H9 (cell line): ENCODE measurements at regions not wholly inside any gene's neighbourhood (a gene's known extent, or its start where the extent isn't known, plus 50 kb on each side); places are given as distances from the start of the nearest gene placed in this dataset.

Experiments used
- DNase-seq: peaks from one replicate; pipeline ENCODE4 v3.0.0-alpha.2; 2017
- H2AFZ ChIP-seq: one replicate; pipeline ENCODE4 v1.6.1; 2013; ENCODE audit warnings: mild to moderate bottlenecking, low read length, control low read depth, moderate library complexity
- H2AK5ac ChIP-seq: 2 replicates; pipeline ENCODE4 v1.6.1; 2013; ENCODE audit warnings: low read length, control low read depth, mixed read lengths; ENCODE audit not compliant: insufficient read length
- H2BK120ac ChIP-seq: one replicate; pipeline ENCODE4 v1.6.1; 2013; ENCODE audit warnings: low read depth, mild to moderate bottlenecking, low read length, control low read depth, inconsistent platforms; ENCODE audit not compliant: poor library complexity, severe bottlenecking
- H2BK12ac ChIP-seq: 2 replicates; pipeline ENCODE4 v1.6.1; 2013; ENCODE audit warnings: low read length, control low read depth, mixed read lengths, low read depth; ENCODE audit not compliant: insufficient read length
- H2BK15ac ChIP-seq: 2 replicates; pipeline ENCODE4 v1.6.1; 2013; ENCODE audit warnings: low read depth, low read length, control low read depth
- H2BK20ac ChIP-seq: one replicate; pipeline ENCODE4 v1.6.1; 2013; ENCODE audit warnings: low read depth, mild to moderate bottlenecking, low read length, control low read depth, inconsistent platforms; ENCODE audit not compliant: poor library complexity, severe bottlenecking
- H2BK5ac ChIP-seq: 2 replicates; pipeline ENCODE4 v1.6.1; 2013; ENCODE audit warnings: low read length, control low read depth, mixed read lengths; ENCODE audit not compliant: insufficient read length
- H3K14ac ChIP-seq: 2 replicates; pipeline ENCODE4 v1.6.1; 2013; ENCODE audit warnings: low read length, control low read depth; ENCODE audit not compliant: insufficient read depth
- H3K18ac ChIP-seq: 2 replicates; pipeline ENCODE4 v1.6.1; 2013; ENCODE audit warnings: low read depth, mild to moderate bottlenecking, mixed read lengths, low read length, control low read depth; ENCODE audit not compliant: insufficient read length
- H3K23ac ChIP-seq: 2 replicates; pipeline ENCODE4 v1.6.1; 2013; ENCODE audit warnings: low read length, control low read depth, mixed read lengths, low read depth; ENCODE audit not compliant: insufficient read length
- H3K23me2 ChIP-seq: 2 replicates; pipeline ENCODE4 v1.6.1; 2013; ENCODE audit warnings: low read depth, mild to moderate bottlenecking, mixed read lengths, low read length, control low read depth; ENCODE audit not compliant: insufficient read length, poor library complexity, severe bottlenecking
- H3K27ac ChIP-seq: 2 replicates; pipeline ENCODE4 v1.5.1; 2013; ENCODE audit warnings: low read length, control low read depth, mixed read lengths, low read depth; ENCODE audit not compliant: insufficient read length
- H3K27me3 ChIP-seq: 2 replicates; pipeline ENCODE4 v1.6.1; 2013; ENCODE audit warnings: low read length, control low read depth, inconsistent platforms; ENCODE audit not compliant: insufficient read depth
- H3K4ac ChIP-seq: 2 replicates; pipeline ENCODE4 v1.6.1; 2013; ENCODE audit warnings: low read depth, mild to moderate bottlenecking, control low read depth, inconsistent platforms, low read length, moderate library complexity
- H3K4me1 ChIP-seq: 2 replicates; pipeline ENCODE4 v1.6.1; 2013; ENCODE audit warnings: low read length, control low read depth, inconsistent platforms; ENCODE audit not compliant: insufficient read depth
- H3K4me2 ChIP-seq: 2 replicates; pipeline ENCODE4 v1.6.1; 2013; ENCODE audit warnings: low read length, control low read depth, mixed read lengths; ENCODE audit not compliant: insufficient read length, insufficient read depth
- H3K56ac ChIP-seq: 2 replicates; pipeline ENCODE4 v1.6.1; 2013; ENCODE audit warnings: low read depth, mild to moderate bottlenecking, mixed read lengths, low read length, control low read depth; ENCODE audit not compliant: insufficient read length
- H3K79me1 ChIP-seq: 2 replicates; pipeline ENCODE4 v1.6.1; 2013; ENCODE audit warnings: low read depth, mild to moderate bottlenecking, moderate library complexity, low read length, control low read depth, inconsistent platforms; ENCODE audit not compliant: insufficient read depth, poor library complexity, severe bottlenecking
- H3K79me2 ChIP-seq: 2 replicates; pipeline ENCODE4 v1.6.1; 2013; ENCODE audit warnings: low read length, control low read depth, inconsistent platforms; ENCODE audit not compliant: insufficient read depth
- H3K9ac ChIP-seq: 2 replicates; pipeline ENCODE4 v1.6.1; 2013; ENCODE audit warnings: low read length, control low read depth, mixed read lengths; ENCODE audit not compliant: insufficient read length; ENCODE audit errors: extremely low read depth
- H3K9me3 ChIP-seq: one replicate; pipeline ENCODE4 v1.6.1; 2013; ENCODE audit warnings: low read depth, low read length, inconsistent platforms; ENCODE audit not compliant: control insufficient read depth
- H3T11ph ChIP-seq: one replicate; pipeline ENCODE4 v1.6.1; 2013; ENCODE audit warnings: mild to moderate bottlenecking, low read length, control low read depth, inconsistent platforms
- H4K20me1 ChIP-seq: one replicate; pipeline ENCODE4 v1.6.1; 2013; ENCODE audit not compliant: control insufficient read depth, insufficient read length, insufficient read depth
- H4K5ac ChIP-seq: 2 replicates; pipeline ENCODE4 v1.6.1; 2013; ENCODE audit warnings: low read depth, mild to moderate bottlenecking, mixed read lengths, low read length, control low read depth; ENCODE audit not compliant: insufficient read length
- H4K8ac ChIP-seq: replicated peaks from 2 replicates; pipeline ENCODE4 v1.6.1; 2013; ENCODE audit warnings: low read length, control low read depth, mixed read lengths, low read depth; ENCODE audit not compliant: insufficient read length
- H4K91ac ChIP-seq: 2 replicates; pipeline ENCODE4 v1.6.1; 2013; ENCODE audit warnings: low read depth, mild to moderate bottlenecking, moderate library complexity, mixed read lengths, low read length, control low read depth; ENCODE audit not compliant: insufficient read length
- H3K27ac Mint-ChIP-seq, 3 experiments: 2 replicates in 2 of 3; 3 replicates in 1 of 3; pipeline ENCODE4 v1.8.0; 2020 to 2021; ENCODE audit warnings: mixed read lengths in 3 of 3, mild to moderate bottlenecking in 1 of 3, moderate library complexity in 1 of 3
- H3K27me3 Mint-ChIP-seq: 2 replicates; pipeline ENCODE4 v1.8.0; 2021; ENCODE audit warnings: low read depth, mild to moderate bottlenecking, moderate library complexity, mixed read lengths
- H3K36me3 Mint-ChIP-seq, 3 experiments: 2 replicates in 2 of 3; 3 replicates in 1 of 3; pipeline ENCODE4 v1.8.0; 2020 to 2021; ENCODE audit warnings: low read depth in 3 of 3, mixed read lengths in 3 of 3; ENCODE audit not compliant: insufficient read depth in 1 of 3
- H3K4me1 Mint-ChIP-seq, 2 experiments: 2 replicates each; pipeline ENCODE4 v1.8.0; 2020; ENCODE audit warnings: mixed read lengths in 2 of 2
- H3K4me3 Mint-ChIP-seq, 2 experiments: 2 replicates in 1 of 2; 3 replicates in 1 of 2; pipeline ENCODE4 v1.8.0; 2020 to 2021; ENCODE audit warnings: mild to moderate bottlenecking in 2 of 2, mixed read lengths in 2 of 2, moderate library complexity in 1 of 2
- H3K9me3 Mint-ChIP-seq, 2 experiments: 2 replicates in 1 of 2; 3 replicates in 1 of 2; pipeline ENCODE4 v1.8.0; 2020; ENCODE audit warnings: mild to moderate bottlenecking in 2 of 2, mixed read lengths in 2 of 2, moderate library complexity in 1 of 2
- WGBS: extraction: QIAGEN DNeasy Blood & Tissue Kit; methylation state at CpG from one replicate; pipeline ENCODE4 v1.1.7; 2013; ENCODE audit warnings: missing lambda C conversion rate, low lambda C conversion rate, mixed read lengths; ENCODE audit not compliant: insufficient read length; ENCODE audit errors: extremely low coverage; 5-methylcytosine and 5-hydroxymethylcytosine counted together
- TF ChIP-seq, protein P1 (sequence below): fragments of 200-600 bp; sonication (generic); conservative IDR thresholded peaks from 3 replicates; pipeline ENCODE4 v1.8.0; 2021; ENCODE audit warnings: antibody characterized with exemption, mild to moderate bottlenecking

DNA sequence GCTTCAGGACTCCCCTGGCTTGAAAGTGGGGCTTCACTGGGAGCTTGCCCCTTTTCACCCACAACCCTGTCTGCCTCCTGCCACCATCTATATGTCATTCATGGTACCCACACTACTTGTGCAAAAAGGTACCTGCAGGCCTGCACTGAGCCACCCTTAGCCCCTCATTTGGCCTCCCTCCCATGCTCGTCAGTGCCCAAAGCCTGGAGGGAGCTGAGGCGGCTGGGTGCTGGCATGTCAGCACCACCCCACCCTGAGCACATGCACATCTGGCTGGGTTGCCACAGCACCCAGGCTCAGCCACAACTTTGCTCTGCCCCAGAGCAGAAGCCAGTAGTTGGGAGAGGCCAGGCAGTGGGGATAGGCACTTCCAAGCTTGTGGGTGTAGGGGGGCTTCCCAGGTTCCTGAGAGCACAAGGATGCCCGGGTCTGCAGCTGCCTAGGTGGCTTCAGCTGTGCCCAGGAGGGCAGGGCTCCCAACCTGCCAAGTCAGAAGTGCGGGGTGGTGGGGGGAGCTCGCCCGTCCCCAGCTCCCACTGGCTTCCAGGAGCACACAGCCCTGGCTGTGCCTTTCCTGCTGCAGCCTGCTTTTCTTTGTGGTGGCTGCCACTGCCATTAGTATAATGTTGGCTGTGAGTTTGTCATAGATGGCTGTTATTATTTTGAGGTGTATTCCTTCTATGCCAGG, 1054.6 kb upstream of the EPHA6 start:
- Histone ChIP-seq H2BK120ac (no peak overlapping the region), H3K9me3 (no peaks in the 10 kb centered on the region), H2AK5ac (no peak overlapping the region), H3K18ac (no peak overlapping the region), H2BK5ac (no peak overlapping the region), H3K4me2 (no peak overlapping the region), H3K23me2 (no peaks in the 10 kb centered on the region), H3K23ac (no peak overlapping the region), H3K9ac (no peak overlapping the region), H3K14ac (no peak overlapping the region; the same call in 1 of the 2 replicates), H4K5ac (no peak overlapping the region), H4K8ac (no peak overlapping the region), H3K79me2 (no peaks in the 10 kb centered on the region), H3K27ac (no peak overlapping the region), H4K20me1 (no peaks in the 10 kb centered on the region), H2BK12ac (no peak overlapping the region), H2BK20ac (no peak overlapping the region), H4K91ac (no peak overlapping the region), H2AFZ (no peak overlapping the region), H2BK15ac (no peak overlapping the region), H3K79me1 (no peaks in the 10 kb centered on the region), H3T11ph (no peak overlapping the region), H3K27me3 (no peaks in the 10 kb centered on the region), H3K4me1 (no peaks in the 10 kb centered on the region), H3K4ac (no peak overlapping the region), H3K56ac (no peak overlapping the region)
- Mint-ChIP-seq H3K4me1 (no peaks in the 10 kb centered on the region), H3K27ac (no peak overlapping the region), H3K27me3 (no peaks in the 10 kb centered on the region), H3K4me3 (no peak overlapping the region), H3K9me3 (peaks cover 0 to 6% of the 10 kb centered on the region in 2 experiments; a peak in 1 of 5 replicates), H3K36me3 (peaks cover 0 to 1% (median 0%) of the 10 kb centered on the region in 3 experiments; a peak in 2 of 7 replicates)
- no peak for DNase-seq
- TF ChIP-seq, protein P1, sequence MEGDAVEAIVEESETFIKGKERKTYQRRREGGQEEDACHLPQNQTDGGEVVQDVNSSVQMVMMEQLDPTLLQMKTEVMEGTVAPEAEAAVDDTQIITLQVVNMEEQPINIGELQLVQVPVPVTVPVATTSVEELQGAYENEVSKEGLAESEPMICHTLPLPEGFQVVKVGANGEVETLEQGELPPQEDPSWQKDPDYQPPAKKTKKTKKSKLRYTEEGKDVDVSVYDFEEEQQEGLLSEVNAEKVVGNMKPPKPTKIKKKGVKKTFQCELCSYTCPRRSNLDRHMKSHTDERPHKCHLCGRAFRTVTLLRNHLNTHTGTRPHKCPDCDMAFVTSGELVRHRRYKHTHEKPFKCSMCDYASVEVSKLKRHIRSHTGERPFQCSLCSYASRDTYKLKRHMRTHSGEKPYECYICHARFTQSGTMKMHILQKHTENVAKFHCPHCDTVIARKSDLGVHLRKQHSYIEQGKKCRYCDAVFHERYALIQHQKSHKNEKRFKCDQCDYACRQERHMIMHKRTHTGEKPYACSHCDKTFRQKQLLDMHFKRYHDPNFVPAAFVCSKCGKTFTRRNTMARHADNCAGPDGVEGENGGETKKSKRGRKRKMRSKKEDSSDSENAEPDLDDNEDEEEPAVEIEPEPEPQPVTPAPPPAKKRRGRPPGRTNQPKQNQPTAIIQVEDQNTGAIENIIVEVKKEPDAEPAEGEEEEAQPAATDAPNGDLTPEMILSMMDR, result no peak
- WGBS, result no CpG with 5 or more reads among the region's 6 CpGs
